Breast epithelium (tissue), 4 donors: ENCODE measurements at regions not wholly inside any gene's neighbourhood (a gene's known extent, or its start where the extent isn't known, plus 50 kb on each side); places are given as distances from the start of the nearest gene placed in this dataset.

Experiments used
- DNase-seq, 2 donors: peaks; one replicate each; pipeline ENCODE4 v3.0.0-alpha.2; 2019; ENCODE audit warnings: low spot score in 2 of 2
- H3K27ac ChIP-seq, 2 donors: fragments of 200-600 bp; sonication (generic) in 1 of 2; one replicate each; pipeline ENCODE4 v1.5.1; 2016 to 2019; ENCODE audit warnings: mild to moderate bottlenecking in 1 of 2
- H3K27me3 ChIP-seq, 2 donors: fragments of 200-600 bp; sonication (generic) in 1 of 2; one replicate each; pipeline versions ENCODE4 v1.5.1 to v1.6.0; 2017 to 2019; ENCODE audit warnings: control low read depth in 1 of 2, mild to moderate bottlenecking in 1 of 2
- H3K36me3 ChIP-seq: fragments of 200-600 bp; one replicate; pipeline ENCODE4 v1.5.1; 2019
- H3K4me1 ChIP-seq, 2 donors: fragments of 200-600 bp; sonication (generic); one replicate each; pipeline ENCODE4 v1.5.1; 2016 to 2019; ENCODE audit warnings: control low read depth in 1 of 2
- H3K4me3 ChIP-seq, 3 donors: fragments of 200-600 bp; sonication (generic); 1 replicate in 2 of 3; 2 replicates in 1 of 3; pipeline ENCODE4 v1.5.1; 2016 to 2019; ENCODE audit warnings: mild to moderate bottlenecking in 3 of 3, moderate library complexity in 2 of 3
- H3K9me3 ChIP-seq, 2 donors: fragments of 200-600 bp; sonication (generic) in 1 of 2; one replicate each; pipeline ENCODE4 v1.5.1; 2016 to 2019; ENCODE audit warnings: control low read depth in 1 of 2
- POLR2A ChIP-seq: fragments of 450-650 bp; IDR thresholded peaks from one replicate; pipeline ENCODE4 v1.6.1; 2016; ENCODE audit warnings: antibody characterized with exemption, mild to moderate bottlenecking, moderate library complexity
- POLR2AphosphoS5 ChIP-seq, 3 donors: sonication (generic); formaldehyde crosslinking; IDR thresholded peaks; one replicate each; pipeline ENCODE4 v1.6.1; 2017; ENCODE audit warnings: antibody characterized with exemption in 3 of 3
- intact Hi-C: fragments of 100-400 bp; cut with DNase I; formaldehyde crosslinking; loops from one replicate; pipeline ENCODE4 v1.15.1; 2023; ENCODE audit warnings: low total_unique reads
- TF ChIP-seq, protein P1 (sequence below), 3 donors: fragments of 450-650 bp; IDR thresholded peaks; one replicate each; pipeline ENCODE4 v1.5.1; 2016 to 2017; ENCODE audit warnings: antibody characterized with exemption in 3 of 3, mild to moderate bottlenecking in 3 of 3, moderate library complexity in 3 of 3

DNA sequence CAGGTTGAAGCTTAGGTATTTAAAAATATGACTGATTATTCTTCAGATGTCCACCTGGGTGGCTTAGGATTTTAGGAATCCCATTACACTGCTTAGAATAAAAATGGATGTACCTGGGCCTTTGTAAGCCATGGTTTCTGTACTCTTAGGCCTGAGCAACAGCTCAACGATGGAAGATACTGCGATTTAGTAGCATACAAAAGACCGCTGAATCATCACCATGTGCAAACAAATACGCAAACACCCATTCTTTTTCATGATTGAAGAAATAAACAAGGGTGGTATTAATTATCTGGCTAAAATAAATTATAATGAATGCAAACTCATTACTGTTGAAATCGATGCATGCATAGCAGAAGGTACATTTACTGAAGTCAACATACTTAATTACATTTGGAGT lies 188.9 kb downstream of the ZNF330 start:
- no peak for DNase-seq
- intact Hi-C loops = no loop called here
- H3K36me3 ChIP-seq = no peaks in the 10 kb centered on the region
- H3K4me1 ChIP-seq = no peaks in the 10 kb centered on the region
- H3K9me3 ChIP-seq = no peaks in the 10 kb centered on the region
- H3K4me3 ChIP-seq = no peak overlapping the region
- TF ChIP-seq POLR2A (no peak), POLR2AphosphoS5 (IDR thresholded peaks at IDR 0.05) (no peak)
- TF ChIP-seq, protein P1, sequence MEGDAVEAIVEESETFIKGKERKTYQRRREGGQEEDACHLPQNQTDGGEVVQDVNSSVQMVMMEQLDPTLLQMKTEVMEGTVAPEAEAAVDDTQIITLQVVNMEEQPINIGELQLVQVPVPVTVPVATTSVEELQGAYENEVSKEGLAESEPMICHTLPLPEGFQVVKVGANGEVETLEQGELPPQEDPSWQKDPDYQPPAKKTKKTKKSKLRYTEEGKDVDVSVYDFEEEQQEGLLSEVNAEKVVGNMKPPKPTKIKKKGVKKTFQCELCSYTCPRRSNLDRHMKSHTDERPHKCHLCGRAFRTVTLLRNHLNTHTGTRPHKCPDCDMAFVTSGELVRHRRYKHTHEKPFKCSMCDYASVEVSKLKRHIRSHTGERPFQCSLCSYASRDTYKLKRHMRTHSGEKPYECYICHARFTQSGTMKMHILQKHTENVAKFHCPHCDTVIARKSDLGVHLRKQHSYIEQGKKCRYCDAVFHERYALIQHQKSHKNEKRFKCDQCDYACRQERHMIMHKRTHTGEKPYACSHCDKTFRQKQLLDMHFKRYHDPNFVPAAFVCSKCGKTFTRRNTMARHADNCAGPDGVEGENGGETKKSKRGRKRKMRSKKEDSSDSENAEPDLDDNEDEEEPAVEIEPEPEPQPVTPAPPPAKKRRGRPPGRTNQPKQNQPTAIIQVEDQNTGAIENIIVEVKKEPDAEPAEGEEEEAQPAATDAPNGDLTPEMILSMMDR (IDR thresholded peaks at IDR 0.05) = no peak
- no peaks in the 10 kb centered on the region for H3K27me3 ChIP-seq
- no peak overlapping the region for H3K27ac ChIP-seq

DNA sequence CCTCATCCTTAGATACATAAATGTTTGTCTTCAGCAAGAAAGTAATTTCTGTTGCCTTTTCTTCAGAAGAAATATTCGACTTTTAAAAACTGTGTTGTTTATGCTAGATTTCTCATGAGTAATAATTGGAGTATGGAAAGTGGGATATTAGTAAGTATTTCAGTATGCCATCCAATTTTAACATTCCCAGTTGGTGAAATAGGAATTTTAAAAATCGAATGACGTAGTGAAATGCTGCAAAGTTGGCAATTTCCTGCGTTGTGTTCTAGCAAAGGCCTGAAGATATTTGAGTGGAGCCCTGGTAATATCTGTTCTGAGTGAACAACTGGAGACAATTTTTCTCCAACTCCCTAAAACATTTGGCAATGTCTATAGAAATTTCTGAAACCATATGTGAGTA lies 190.1 kb downstream of the ZNF330 start:
- no peaks in the 10 kb centered on the region for H3K9me3 ChIP-seq
- intact Hi-C loops = no loop called here
- no peak overlapping the region for H3K4me3 ChIP-seq
- no peak for DNase-seq
- H3K36me3 ChIP-seq = no peaks in the 10 kb centered on the region
- no peak overlapping the region for H3K27ac ChIP-seq
- no peaks in the 10 kb centered on the region for H3K4me1 ChIP-seq
- no peaks in the 10 kb centered on the region for H3K27me3 ChIP-seq
- TF ChIP-seq, protein P1 (IDR thresholded peaks at IDR 0.05) = no peak
- TF ChIP-seq POLR2AphosphoS5 (IDR thresholded peaks at IDR 0.05) (no peak), POLR2A (no peak)

DNA sequence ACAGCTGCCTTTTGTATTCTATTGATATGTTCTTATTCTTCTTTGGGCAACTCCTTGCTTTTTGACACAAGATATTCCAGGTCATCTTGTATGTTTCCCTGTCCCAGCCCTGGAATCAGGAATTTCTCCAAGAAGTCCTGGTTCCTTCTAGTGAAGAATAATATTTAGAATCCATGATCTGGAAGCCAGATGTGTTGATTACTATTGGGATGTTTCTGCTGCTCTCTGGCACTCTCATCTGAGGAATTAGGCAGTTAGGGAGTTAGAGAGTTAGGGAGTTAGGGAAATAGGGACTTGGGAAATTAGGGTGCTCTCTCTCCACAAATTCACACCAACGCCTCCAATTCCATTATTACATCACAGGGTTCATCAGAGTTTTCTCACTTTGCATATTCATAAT lies 191.2 kb downstream of the ZNF330 start:
- intact Hi-C loops = no loop called here
- no peaks in the 10 kb centered on the region for H3K27me3 ChIP-seq
- H3K27ac ChIP-seq = no peak overlapping the region
- no peaks in the 10 kb centered on the region for H3K4me1 ChIP-seq
- no peaks in the 10 kb centered on the region for H3K36me3 ChIP-seq
- no peak overlapping the region for H3K4me3 ChIP-seq
- TF ChIP-seq, protein P1 (IDR thresholded peaks at IDR 0.05) = no peak
- no peaks in the 10 kb centered on the region for H3K9me3 ChIP-seq
- DNase-seq = no peak

DNA sequence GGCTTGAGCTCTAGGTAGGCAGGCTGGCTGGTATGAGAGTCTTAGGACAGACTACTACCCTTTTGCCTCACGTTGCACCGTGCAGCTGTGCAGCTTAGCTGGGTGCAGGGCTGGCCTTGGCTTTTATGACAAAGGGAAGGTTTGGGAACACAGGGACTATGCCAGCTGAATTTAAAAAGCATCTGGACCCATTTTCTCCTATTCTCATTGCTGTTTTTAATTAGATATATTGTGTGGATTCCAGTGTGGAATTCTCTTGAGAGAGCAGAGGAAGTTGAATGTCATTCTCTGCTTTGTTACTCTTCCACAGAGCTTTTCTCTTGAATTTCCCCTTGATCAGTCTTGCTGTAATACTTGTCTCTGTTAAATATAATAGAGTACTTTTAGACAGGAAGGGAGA lies 192.7 kb downstream of the ZNF330 start:
- intact Hi-C loops = no loop called here
- Histone ChIP-seq H3K36me3 (no peaks in the 10 kb centered on the region), H3K27ac (no peak overlapping the region), H3K4me1 (no peaks in the 10 kb centered on the region), H3K27me3 (no peaks in the 10 kb centered on the region), H3K4me3 (no peak overlapping the region), H3K9me3 (no peaks in the 10 kb centered on the region)
- DNase-seq = no peak
- TF ChIP-seq POLR2A (no peak), POLR2AphosphoS5 (IDR thresholded peaks at IDR 0.05) (no peak)
- TF ChIP-seq, protein P1 (IDR thresholded peaks at IDR 0.05) = no peak

DNA sequence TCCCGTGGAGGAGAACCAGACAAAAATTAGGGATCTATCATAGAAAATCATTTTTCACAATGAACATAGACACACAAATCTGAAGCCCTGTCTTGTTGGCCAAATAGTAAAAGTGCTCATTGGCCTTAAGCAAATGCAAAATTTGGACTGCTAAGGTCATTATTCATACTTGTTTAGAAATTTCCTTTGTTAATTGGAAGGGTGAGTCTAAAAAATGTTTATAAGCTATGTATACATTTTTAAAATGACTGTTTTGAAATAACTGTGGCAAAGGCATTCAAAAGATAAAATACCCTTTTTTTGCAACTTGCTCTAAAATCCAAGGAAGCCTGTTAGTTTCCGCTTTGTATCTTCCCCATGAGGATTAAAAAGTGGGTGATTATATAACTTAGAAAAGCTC lies 195.0 kb downstream of the ZNF330 start:
- Histone ChIP-seq H3K27ac (no peak overlapping the region), H3K36me3 (no peaks in the 10 kb centered on the region), H3K9me3 (no peaks in the 10 kb centered on the region), H3K4me3 (no peak overlapping the region), H3K4me1 (no peaks in the 10 kb centered on the region), H3K27me3 (no peaks in the 10 kb centered on the region)
- intact Hi-C loops = no loop called here
- TF ChIP-seq POLR2A (no peak), POLR2AphosphoS5 (IDR thresholded peaks at IDR 0.05) (no peak)
- TF ChIP-seq, protein P1 (IDR thresholded peaks at IDR 0.05) = no peak
- no peak for DNase-seq
